ENCODE measurements at regions not wholly inside any gene's neighbourhood (a gene's known extent, or its start where the extent isn't known, plus 50 kb on each side); places are given as distances from the start of the nearest gene placed in this dataset.

DNA sequence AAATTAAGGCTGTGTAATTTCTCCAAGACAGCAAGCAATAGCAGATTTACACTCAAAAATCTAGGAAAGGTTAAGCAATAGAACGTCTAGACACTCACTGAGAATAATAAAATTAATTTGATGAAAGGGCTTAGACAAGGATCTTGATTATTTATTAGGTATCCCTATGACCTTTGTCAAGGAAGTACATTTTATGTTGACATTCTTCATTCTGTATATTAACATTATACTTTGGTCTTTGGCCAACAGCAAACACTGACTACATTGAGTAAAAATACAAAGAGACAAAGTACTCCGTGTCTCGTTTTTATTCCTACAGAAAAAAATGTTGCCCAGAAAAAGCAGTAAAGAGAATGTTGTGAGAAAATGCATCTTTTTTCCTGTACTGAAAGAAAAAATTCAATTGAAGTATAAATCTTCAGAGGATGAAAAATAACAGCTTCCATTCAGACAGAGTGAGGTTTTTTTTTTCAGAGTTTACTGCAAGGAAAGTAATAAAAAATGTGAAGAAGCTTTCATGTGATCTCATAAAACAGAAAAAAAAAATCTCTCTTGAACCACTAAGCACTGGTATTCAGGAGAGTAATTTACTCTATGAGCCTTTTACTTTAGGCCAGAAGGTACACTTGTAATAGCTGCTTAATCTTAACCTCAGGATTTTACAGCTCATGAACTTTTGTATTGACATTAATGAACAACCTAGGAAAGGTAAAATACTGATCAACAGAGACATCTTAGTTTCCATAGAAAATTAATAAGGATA, 605.0 kb downstream of the FSCB start:
- TF ChIP-seq, protein P1, sequence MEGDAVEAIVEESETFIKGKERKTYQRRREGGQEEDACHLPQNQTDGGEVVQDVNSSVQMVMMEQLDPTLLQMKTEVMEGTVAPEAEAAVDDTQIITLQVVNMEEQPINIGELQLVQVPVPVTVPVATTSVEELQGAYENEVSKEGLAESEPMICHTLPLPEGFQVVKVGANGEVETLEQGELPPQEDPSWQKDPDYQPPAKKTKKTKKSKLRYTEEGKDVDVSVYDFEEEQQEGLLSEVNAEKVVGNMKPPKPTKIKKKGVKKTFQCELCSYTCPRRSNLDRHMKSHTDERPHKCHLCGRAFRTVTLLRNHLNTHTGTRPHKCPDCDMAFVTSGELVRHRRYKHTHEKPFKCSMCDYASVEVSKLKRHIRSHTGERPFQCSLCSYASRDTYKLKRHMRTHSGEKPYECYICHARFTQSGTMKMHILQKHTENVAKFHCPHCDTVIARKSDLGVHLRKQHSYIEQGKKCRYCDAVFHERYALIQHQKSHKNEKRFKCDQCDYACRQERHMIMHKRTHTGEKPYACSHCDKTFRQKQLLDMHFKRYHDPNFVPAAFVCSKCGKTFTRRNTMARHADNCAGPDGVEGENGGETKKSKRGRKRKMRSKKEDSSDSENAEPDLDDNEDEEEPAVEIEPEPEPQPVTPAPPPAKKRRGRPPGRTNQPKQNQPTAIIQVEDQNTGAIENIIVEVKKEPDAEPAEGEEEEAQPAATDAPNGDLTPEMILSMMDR (IDR thresholded peaks at IDR 0.05) = no peak
- TF ChIP-seq POLR2A (IDR thresholded peaks at IDR 0.05) = no peak

All from thyroid gland (tissue), 4 donors.